ENCODE measurements at regions not wholly inside any gene's neighbourhood (a gene's known extent, or its start where the extent isn't known, plus 50 kb on each side); places are given as distances from the start of the nearest gene placed in this dataset.

- TF ChIP-seq GATA2 (IDR thresholded peaks at IDR 0.05; ENCODE audit: low read depth, low read length) (no peak), GATA3 (IDR thresholded peaks at IDR 0.05; ENCODE audit: low read depth, low read length) (no peak)
Observed at GRCh38 chr10:9379183-9379582, 1324.7 kb downstream of the GATA3 start.

Data from SH-SY5Y (cell line).